ENCODE measurements at regions not wholly inside any gene's neighbourhood (a gene's known extent, or its start where the extent isn't known, plus 50 kb on each side); places are given as distances from the start of the nearest gene placed in this dataset.

GRCh38 chr10:71052076-71052660, 160.2 kb upstream of the UNC5B start:
- no peaks in the 10 kb centered on the region for H3K36me3 ChIP-seq (ENCODE audit: control insufficient read depth, insufficient read depth, low read length)
- TF ChIP-seq CTCF (IDR thresholded peaks at IDR 0.05; ENCODE audit: insufficient read depth, low read length, poor library complexity, severe bottlenecking) = no peak
- peaks cover 10% of the 10 kb centered on the region for H3K27me3 ChIP-seq (ENCODE audit: control insufficient read depth, insufficient read depth, low read length)
- H3K4me3 ChIP-seq (ENCODE audit: low read depth, low read length) = no peak overlapping the region
- DNase-seq (ENCODE audit: low read depth) = no peak

- H3K4me3 ChIP-seq (ENCODE audit: low read depth, low read length) = no peak overlapping the region
- no peaks in the 10 kb centered on the region for H3K36me3 ChIP-seq (ENCODE audit: control insufficient read depth, insufficient read depth, low read length)
- H3K27me3 ChIP-seq (ENCODE audit: control insufficient read depth, insufficient read depth, low read length) = peaks cover 10% of the 10 kb centered on the region
- DNase-seq (ENCODE audit: low read depth) = no peak
- TF ChIP-seq CTCF (IDR thresholded peaks at IDR 0.05; ENCODE audit: insufficient read depth, low read length, poor library complexity, severe bottlenecking) = no peak
Observed at GRCh38 chr10:71052708-71053107, 159.7 kb upstream of the UNC5B start.

GRCh38 chr10:71053169-71053895, 159.0 kb upstream of the UNC5B start:
- no peak for TF ChIP-seq CTCF (IDR thresholded peaks at IDR 0.05; ENCODE audit: insufficient read depth, low read length, poor library complexity, severe bottlenecking)
- H3K36me3 ChIP-seq (ENCODE audit: control insufficient read depth, insufficient read depth, low read length) = no peaks in the 10 kb centered on the region
- H3K4me3 ChIP-seq (ENCODE audit: low read depth, low read length) = no peak overlapping the region
- H3K27me3 ChIP-seq (ENCODE audit: control insufficient read depth, insufficient read depth, low read length) = peaks cover 10% of the 10 kb centered on the region
- no peak for DNase-seq (ENCODE audit: low read depth)

- Histone ChIP-seq H3K4me3 (ENCODE audit: low read depth, low read length) (no peak overlapping the region), H3K27me3 (ENCODE audit: control insufficient read depth, insufficient read depth, low read length) (peaks cover 11% of the 10 kb centered on the region), H3K36me3 (ENCODE audit: control insufficient read depth, insufficient read depth, low read length) (no peaks in the 10 kb centered on the region)
- no peak for DNase-seq (ENCODE audit: low read depth)
- no peak for TF ChIP-seq CTCF (IDR thresholded peaks at IDR 0.05; ENCODE audit: insufficient read depth, low read length, poor library complexity, severe bottlenecking)
Observed at GRCh38 chr10:71058308-71058707, 154.1 kb upstream of the UNC5B start.

GRCh38 chr10:71059054-71059818, 153.1 kb upstream of the UNC5B start:
- Histone ChIP-seq H3K27me3 (ENCODE audit: control insufficient read depth, insufficient read depth, low read length) (peaks cover 7% of the 10 kb centered on the region), H3K36me3 (ENCODE audit: control insufficient read depth, insufficient read depth, low read length) (no peaks in the 10 kb centered on the region), H3K4me3 (ENCODE audit: low read depth, low read length) (no peak overlapping the region)
- TF ChIP-seq CTCF (IDR thresholded peaks at IDR 0.05; ENCODE audit: insufficient read depth, low read length, poor library complexity, severe bottlenecking) = no peak
- no peak for DNase-seq (ENCODE audit: low read depth)

Data from kidney epithelial cell (primary cell).